Body of pancreas (tissue), 4 donors: ENCODE measurements at regions not wholly inside any gene's neighbourhood (a gene's known extent, or its start where the extent isn't known, plus 50 kb on each side); places are given as distances from the start of the nearest gene placed in this dataset.

Source experiments
- POLR2A ChIP-seq, 3 donors: fragments of 450-650 bp; IDR thresholded peaks; one replicate each; pipeline ENCODE4 v1.6.1; 2016; ENCODE audit warnings: antibody characterized with exemption in 3 of 3, mild to moderate bottlenecking in 2 of 3
- TF ChIP-seq, protein P1 (sequence below), 7 experiments: fragments of 450-650 bp in 4 of 7; fragments of 200-600 bp in 3 of 7; sonication (generic) in 3 of 7; IDR thresholded peaks; one replicate each; pipeline ENCODE4 v1.5.1; 2016 to 2019; ENCODE audit warnings: antibody characterized with exemption in 7 of 7

DNA sequence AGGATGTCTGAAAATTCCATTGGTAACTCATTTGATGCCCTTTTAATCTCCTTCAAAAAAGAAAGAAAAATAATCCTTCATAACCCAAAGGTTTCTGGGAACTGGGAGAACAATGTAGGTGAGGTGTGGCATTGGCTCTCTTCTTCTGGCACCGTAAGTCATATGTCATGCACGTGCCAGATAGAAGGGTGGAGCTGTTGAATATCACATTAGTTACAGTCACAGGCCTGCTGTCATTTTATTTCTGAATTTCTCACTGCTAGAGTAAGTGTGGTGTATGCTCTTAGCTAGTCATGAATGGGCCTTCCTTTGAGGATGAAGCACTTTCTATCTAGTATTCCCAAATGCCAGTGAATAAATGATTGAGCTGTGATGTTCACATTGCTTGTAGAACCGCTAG lies 201.8 kb upstream of the SGCD start:
- TF ChIP-seq, protein P1, sequence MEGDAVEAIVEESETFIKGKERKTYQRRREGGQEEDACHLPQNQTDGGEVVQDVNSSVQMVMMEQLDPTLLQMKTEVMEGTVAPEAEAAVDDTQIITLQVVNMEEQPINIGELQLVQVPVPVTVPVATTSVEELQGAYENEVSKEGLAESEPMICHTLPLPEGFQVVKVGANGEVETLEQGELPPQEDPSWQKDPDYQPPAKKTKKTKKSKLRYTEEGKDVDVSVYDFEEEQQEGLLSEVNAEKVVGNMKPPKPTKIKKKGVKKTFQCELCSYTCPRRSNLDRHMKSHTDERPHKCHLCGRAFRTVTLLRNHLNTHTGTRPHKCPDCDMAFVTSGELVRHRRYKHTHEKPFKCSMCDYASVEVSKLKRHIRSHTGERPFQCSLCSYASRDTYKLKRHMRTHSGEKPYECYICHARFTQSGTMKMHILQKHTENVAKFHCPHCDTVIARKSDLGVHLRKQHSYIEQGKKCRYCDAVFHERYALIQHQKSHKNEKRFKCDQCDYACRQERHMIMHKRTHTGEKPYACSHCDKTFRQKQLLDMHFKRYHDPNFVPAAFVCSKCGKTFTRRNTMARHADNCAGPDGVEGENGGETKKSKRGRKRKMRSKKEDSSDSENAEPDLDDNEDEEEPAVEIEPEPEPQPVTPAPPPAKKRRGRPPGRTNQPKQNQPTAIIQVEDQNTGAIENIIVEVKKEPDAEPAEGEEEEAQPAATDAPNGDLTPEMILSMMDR (IDR thresholded peaks at IDR 0.05) = no peak
- no peak for TF ChIP-seq POLR2A (IDR thresholded peaks at IDR 0.05)
